ENCODE measurements at regions not wholly inside any gene's neighbourhood (a gene's known extent, or its start where the extent isn't known, plus 50 kb on each side); places are given as distances from the start of the nearest gene placed in this dataset.

GRCh38 chr10:120115959-120116358, 223.4 kb downstream of the SEC23IP start:
- H3K27ac ChIP-seq = no peak overlapping the region
- no peaks in the 10 kb centered on the region for H3K27me3 ChIP-seq
- H3K36me3 ChIP-seq = no peaks in the 10 kb centered on the region
- H3K4me3 ChIP-seq = no peak overlapping the region
- H3K4me1 ChIP-seq = no peaks in the 10 kb centered on the region
- H3K9me3 ChIP-seq = no peaks in the 10 kb centered on the region
- no peak for DNase-seq (ENCODE audit: low spot score in 2 of 2)
- intact Hi-C loops (cut with DNase I) = no loop called here
- no peak for TF ChIP-seq CTCF (IDR thresholded peaks at IDR 0.05)

- no peak for DNase-seq (ENCODE audit: low spot score in 2 of 2)
These were observed 229.2 kb downstream of the SEC23IP start for GRCh38 chr10:120121768-120122167.

GRCh38 chr10:120131183-120131582, 238.7 kb downstream of the SEC23IP start:
- no peak for TF ChIP-seq CTCF (IDR thresholded peaks at IDR 0.05)
- Histone ChIP-seq H3K9me3 (no peaks in the 10 kb centered on the region), H3K36me3 (no peaks in the 10 kb centered on the region), H3K27me3 (no peaks in the 10 kb centered on the region), H3K4me3 (no peak overlapping the region), H3K27ac (no peak overlapping the region), H3K4me1 (no peaks in the 10 kb centered on the region)
- intact Hi-C loops (cut with DNase I) = no loop called here
- DNase-seq (ENCODE audit: low spot score in 2 of 2) = no peak

More at GRCh38 chr10:120121768-120122167, 229.2 kb downstream of the SEC23IP start:
- H3K36me3 ChIP-seq = no peaks in the 10 kb centered on the region
- TF ChIP-seq CTCF (IDR thresholded peaks at IDR 0.05) = no peak
- intact Hi-C loops (cut with DNase I) = no loop called here
- H3K9me3 ChIP-seq = no peaks in the 10 kb centered on the region
- H3K4me1 ChIP-seq = no peaks in the 10 kb centered on the region
- H3K4me3 ChIP-seq = no peak overlapping the region
- no peaks in the 10 kb centered on the region for H3K27me3 ChIP-seq
- H3K27ac ChIP-seq = no peak overlapping the region

- Histone ChIP-seq H3K4me3 (no peak overlapping the region), H3K4me1 (no peaks in the 10 kb centered on the region), H3K27me3 (no peaks in the 10 kb centered on the region), H3K9me3 (no peaks in the 10 kb centered on the region), H3K27ac (no peak overlapping the region), H3K36me3 (no peaks in the 10 kb centered on the region)
- TF ChIP-seq CTCF (IDR thresholded peaks at IDR 0.05) = no peak
- no peak for DNase-seq (ENCODE audit: low spot score in 2 of 2)
- intact Hi-C loops (cut with DNase I) = no loop called here
These were observed 240.3 kb downstream of the SEC23IP start for GRCh38 chr10:120132811-120133210.

- Histone ChIP-seq H3K4me3 (no peak overlapping the region), H3K27ac (no peak overlapping the region), H3K27me3 (no peaks in the 10 kb centered on the region), H3K9me3 (no peaks in the 10 kb centered on the region), H3K4me1 (no peaks in the 10 kb centered on the region), H3K36me3 (no peaks in the 10 kb centered on the region)
- intact Hi-C loops (cut with DNase I) = no loop called here
- TF ChIP-seq CTCF (IDR thresholded peaks at IDR 0.05) = no peak
- no peak for DNase-seq (ENCODE audit: low spot score in 2 of 2)
These were observed 246.2 kb downstream of the SEC23IP start for GRCh38 chr10:120138689-120139088.

GRCh38 chr10:120145107-120145506, 252.6 kb downstream of the SEC23IP start:
- DNase-seq (ENCODE audit: low spot score in 2 of 2) = no peak
- intact Hi-C loops (cut with DNase I) = no loop called here
- no peak overlapping the region for H3K27ac ChIP-seq

More at GRCh38 chr10:120145107-120145506, 252.6 kb downstream of the SEC23IP start:
- no peaks in the 10 kb centered on the region for H3K27me3 ChIP-seq
- no peaks in the 10 kb centered on the region for H3K36me3 ChIP-seq
- no peaks in the 10 kb centered on the region for H3K9me3 ChIP-seq
- H3K4me1 ChIP-seq = no peaks in the 10 kb centered on the region
- no peak overlapping the region for H3K4me3 ChIP-seq
- no peak for TF ChIP-seq CTCF (IDR thresholded peaks at IDR 0.05)

All from ascending aorta (tissue), 2 donors.